H9 (cell line): ENCODE measurements at regions not wholly inside any gene's neighbourhood (a gene's known extent, or its start where the extent isn't known, plus 50 kb on each side); places are given as distances from the start of the nearest gene placed in this dataset.

Experiments
- DNase-seq: peaks from one replicate; pipeline ENCODE4 v3.0.0-alpha.2; 2017
- H2AFZ ChIP-seq: one replicate; pipeline ENCODE4 v1.6.1; 2013; ENCODE audit warnings: mild to moderate bottlenecking, low read length, control low read depth, moderate library complexity
- H2AK5ac ChIP-seq: 2 replicates; pipeline ENCODE4 v1.6.1; 2013; ENCODE audit warnings: low read length, control low read depth, mixed read lengths; ENCODE audit not compliant: insufficient read length
- H2BK120ac ChIP-seq: one replicate; pipeline ENCODE4 v1.6.1; 2013; ENCODE audit warnings: low read depth, mild to moderate bottlenecking, low read length, control low read depth, inconsistent platforms; ENCODE audit not compliant: poor library complexity, severe bottlenecking
- H2BK12ac ChIP-seq: 2 replicates; pipeline ENCODE4 v1.6.1; 2013; ENCODE audit warnings: low read length, control low read depth, mixed read lengths, low read depth; ENCODE audit not compliant: insufficient read length
- H2BK15ac ChIP-seq: 2 replicates; pipeline ENCODE4 v1.6.1; 2013; ENCODE audit warnings: low read depth, low read length, control low read depth
- H2BK20ac ChIP-seq: one replicate; pipeline ENCODE4 v1.6.1; 2013; ENCODE audit warnings: low read depth, mild to moderate bottlenecking, low read length, control low read depth, inconsistent platforms; ENCODE audit not compliant: poor library complexity, severe bottlenecking
- H2BK5ac ChIP-seq: 2 replicates; pipeline ENCODE4 v1.6.1; 2013; ENCODE audit warnings: low read length, control low read depth, mixed read lengths; ENCODE audit not compliant: insufficient read length
- H3K14ac ChIP-seq: 2 replicates; pipeline ENCODE4 v1.6.1; 2013; ENCODE audit warnings: low read length, control low read depth; ENCODE audit not compliant: insufficient read depth
- H3K18ac ChIP-seq: 2 replicates; pipeline ENCODE4 v1.6.1; 2013; ENCODE audit warnings: low read depth, mild to moderate bottlenecking, mixed read lengths, low read length, control low read depth; ENCODE audit not compliant: insufficient read length
- H3K23ac ChIP-seq: 2 replicates; pipeline ENCODE4 v1.6.1; 2013; ENCODE audit warnings: low read length, control low read depth, mixed read lengths, low read depth; ENCODE audit not compliant: insufficient read length
- H3K23me2 ChIP-seq: 2 replicates; pipeline ENCODE4 v1.6.1; 2013; ENCODE audit warnings: low read depth, mild to moderate bottlenecking, mixed read lengths, low read length, control low read depth; ENCODE audit not compliant: insufficient read length, poor library complexity, severe bottlenecking
- H3K27ac ChIP-seq: 2 replicates; pipeline ENCODE4 v1.5.1; 2013; ENCODE audit warnings: low read length, control low read depth, mixed read lengths, low read depth; ENCODE audit not compliant: insufficient read length
- H3K27me3 ChIP-seq: 2 replicates; pipeline ENCODE4 v1.6.1; 2013; ENCODE audit warnings: low read length, control low read depth, inconsistent platforms; ENCODE audit not compliant: insufficient read depth
- H3K4ac ChIP-seq: 2 replicates; pipeline ENCODE4 v1.6.1; 2013; ENCODE audit warnings: low read depth, mild to moderate bottlenecking, control low read depth, inconsistent platforms, low read length, moderate library complexity
- H3K4me1 ChIP-seq: 2 replicates; pipeline ENCODE4 v1.6.1; 2013; ENCODE audit warnings: low read length, control low read depth, inconsistent platforms; ENCODE audit not compliant: insufficient read depth
- H3K4me2 ChIP-seq: 2 replicates; pipeline ENCODE4 v1.6.1; 2013; ENCODE audit warnings: low read length, control low read depth, mixed read lengths; ENCODE audit not compliant: insufficient read length, insufficient read depth
- H3K56ac ChIP-seq: 2 replicates; pipeline ENCODE4 v1.6.1; 2013; ENCODE audit warnings: low read depth, mild to moderate bottlenecking, mixed read lengths, low read length, control low read depth; ENCODE audit not compliant: insufficient read length
- H3K79me1 ChIP-seq: 2 replicates; pipeline ENCODE4 v1.6.1; 2013; ENCODE audit warnings: low read depth, mild to moderate bottlenecking, moderate library complexity, low read length, control low read depth, inconsistent platforms; ENCODE audit not compliant: insufficient read depth, poor library complexity, severe bottlenecking
- H3K79me2 ChIP-seq: 2 replicates; pipeline ENCODE4 v1.6.1; 2013; ENCODE audit warnings: low read length, control low read depth, inconsistent platforms; ENCODE audit not compliant: insufficient read depth
- H3K9ac ChIP-seq: 2 replicates; pipeline ENCODE4 v1.6.1; 2013; ENCODE audit warnings: low read length, control low read depth, mixed read lengths; ENCODE audit not compliant: insufficient read length; ENCODE audit errors: extremely low read depth
- H3K9me3 ChIP-seq: one replicate; pipeline ENCODE4 v1.6.1; 2013; ENCODE audit warnings: low read depth, low read length, inconsistent platforms; ENCODE audit not compliant: control insufficient read depth
- H3T11ph ChIP-seq: one replicate; pipeline ENCODE4 v1.6.1; 2013; ENCODE audit warnings: mild to moderate bottlenecking, low read length, control low read depth, inconsistent platforms
- H4K20me1 ChIP-seq: one replicate; pipeline ENCODE4 v1.6.1; 2013; ENCODE audit not compliant: control insufficient read depth, insufficient read length, insufficient read depth
- H4K5ac ChIP-seq: 2 replicates; pipeline ENCODE4 v1.6.1; 2013; ENCODE audit warnings: low read depth, mild to moderate bottlenecking, mixed read lengths, low read length, control low read depth; ENCODE audit not compliant: insufficient read length
- H4K8ac ChIP-seq: replicated peaks from 2 replicates; pipeline ENCODE4 v1.6.1; 2013; ENCODE audit warnings: low read length, control low read depth, mixed read lengths, low read depth; ENCODE audit not compliant: insufficient read length
- H4K91ac ChIP-seq: 2 replicates; pipeline ENCODE4 v1.6.1; 2013; ENCODE audit warnings: low read depth, mild to moderate bottlenecking, moderate library complexity, mixed read lengths, low read length, control low read depth; ENCODE audit not compliant: insufficient read length
- H3K27ac Mint-ChIP-seq, 3 experiments: 2 replicates in 2 of 3; 3 replicates in 1 of 3; pipeline ENCODE4 v1.8.0; 2020 to 2021; ENCODE audit warnings: mixed read lengths in 3 of 3, mild to moderate bottlenecking in 1 of 3, moderate library complexity in 1 of 3
- H3K27me3 Mint-ChIP-seq: 2 replicates; pipeline ENCODE4 v1.8.0; 2021; ENCODE audit warnings: low read depth, mild to moderate bottlenecking, moderate library complexity, mixed read lengths
- H3K36me3 Mint-ChIP-seq, 3 experiments: 2 replicates in 2 of 3; 3 replicates in 1 of 3; pipeline ENCODE4 v1.8.0; 2020 to 2021; ENCODE audit warnings: low read depth in 3 of 3, mixed read lengths in 3 of 3; ENCODE audit not compliant: insufficient read depth in 1 of 3
- H3K4me1 Mint-ChIP-seq, 2 experiments: 2 replicates each; pipeline ENCODE4 v1.8.0; 2020; ENCODE audit warnings: mixed read lengths in 2 of 2
- H3K4me3 Mint-ChIP-seq, 2 experiments: 2 replicates in 1 of 2; 3 replicates in 1 of 2; pipeline ENCODE4 v1.8.0; 2020 to 2021; ENCODE audit warnings: mild to moderate bottlenecking in 2 of 2, mixed read lengths in 2 of 2, moderate library complexity in 1 of 2
- H3K9me3 Mint-ChIP-seq, 2 experiments: 2 replicates in 1 of 2; 3 replicates in 1 of 2; pipeline ENCODE4 v1.8.0; 2020; ENCODE audit warnings: mild to moderate bottlenecking in 2 of 2, mixed read lengths in 2 of 2, moderate library complexity in 1 of 2
- WGBS: extraction: QIAGEN DNeasy Blood & Tissue Kit; methylation state at CpG from one replicate; pipeline ENCODE4 v1.1.7; 2013; ENCODE audit warnings: missing lambda C conversion rate, low lambda C conversion rate, mixed read lengths; ENCODE audit not compliant: insufficient read length; ENCODE audit errors: extremely low coverage; 5-methylcytosine and 5-hydroxymethylcytosine counted together
- TF ChIP-seq, protein P1 (sequence below): fragments of 200-600 bp; sonication (generic); conservative IDR thresholded peaks from 3 replicates; pipeline ENCODE4 v1.8.0; 2021; ENCODE audit warnings: antibody characterized with exemption, mild to moderate bottlenecking

DNA sequence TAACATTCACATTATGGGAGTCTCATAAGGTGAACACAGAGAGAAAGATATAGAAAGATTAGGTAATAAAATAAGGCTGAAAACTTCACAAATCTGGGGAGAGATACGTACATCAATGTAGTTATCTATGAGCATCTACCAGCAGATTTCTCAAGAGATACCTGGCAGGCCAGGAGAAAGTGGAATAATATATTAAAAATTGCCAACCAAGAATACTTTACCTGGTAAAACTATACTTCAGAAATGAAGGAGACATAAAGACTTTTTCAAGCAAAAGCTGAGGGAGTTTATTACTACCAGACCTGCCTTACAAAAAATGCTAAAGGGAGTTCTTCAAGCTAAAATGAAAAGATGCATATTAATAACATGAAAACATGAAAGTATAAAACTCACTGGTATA, 78.8 kb upstream of the COMTD1 start:
- no peaks in the 10 kb centered on the region for H3K4me1 Mint-ChIP-seq
- H3K27ac Mint-ChIP-seq: no peak overlapping the region
- no peak overlapping the region for H3K9ac ChIP-seq
- no peak overlapping the region for H2BK15ac ChIP-seq
- no peak overlapping the region for H4K5ac ChIP-seq
- no peak overlapping the region for H2BK20ac ChIP-seq
- no peak overlapping the region for H2BK5ac ChIP-seq
- no peak overlapping the region for H2AFZ ChIP-seq
- H2BK12ac ChIP-seq: no peak overlapping the region
- H3K56ac ChIP-seq: no peak overlapping the region
- H4K91ac ChIP-seq: no peak overlapping the region
- H3K27me3 ChIP-seq: no peaks in the 10 kb centered on the region
- H3K23me2 ChIP-seq: no peaks in the 10 kb centered on the region
- TF ChIP-seq, protein P1, sequence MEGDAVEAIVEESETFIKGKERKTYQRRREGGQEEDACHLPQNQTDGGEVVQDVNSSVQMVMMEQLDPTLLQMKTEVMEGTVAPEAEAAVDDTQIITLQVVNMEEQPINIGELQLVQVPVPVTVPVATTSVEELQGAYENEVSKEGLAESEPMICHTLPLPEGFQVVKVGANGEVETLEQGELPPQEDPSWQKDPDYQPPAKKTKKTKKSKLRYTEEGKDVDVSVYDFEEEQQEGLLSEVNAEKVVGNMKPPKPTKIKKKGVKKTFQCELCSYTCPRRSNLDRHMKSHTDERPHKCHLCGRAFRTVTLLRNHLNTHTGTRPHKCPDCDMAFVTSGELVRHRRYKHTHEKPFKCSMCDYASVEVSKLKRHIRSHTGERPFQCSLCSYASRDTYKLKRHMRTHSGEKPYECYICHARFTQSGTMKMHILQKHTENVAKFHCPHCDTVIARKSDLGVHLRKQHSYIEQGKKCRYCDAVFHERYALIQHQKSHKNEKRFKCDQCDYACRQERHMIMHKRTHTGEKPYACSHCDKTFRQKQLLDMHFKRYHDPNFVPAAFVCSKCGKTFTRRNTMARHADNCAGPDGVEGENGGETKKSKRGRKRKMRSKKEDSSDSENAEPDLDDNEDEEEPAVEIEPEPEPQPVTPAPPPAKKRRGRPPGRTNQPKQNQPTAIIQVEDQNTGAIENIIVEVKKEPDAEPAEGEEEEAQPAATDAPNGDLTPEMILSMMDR: no peak
- H2BK120ac ChIP-seq: no peak overlapping the region
- peaks cover 0 to 5% (median 0%) of the 10 kb centered on the region in 3 experiments; a peak in 1 of 7 replicates for H3K36me3 Mint-ChIP-seq
- no peaks in the 10 kb centered on the region for H4K20me1 ChIP-seq
- H3T11ph ChIP-seq: no peak overlapping the region
- no CpG with 5 or more reads among the region's 1 CpG for WGBS
- no peak overlapping the region for H3K4me2 ChIP-seq
- no peaks in the 10 kb centered on the region for H3K9me3 ChIP-seq
- H3K23ac ChIP-seq: no peak overlapping the region
- H2AK5ac ChIP-seq: no peak overlapping the region
- no peaks in the 10 kb centered on the region for H3K79me2 ChIP-seq
- H3K4me3 Mint-ChIP-seq: no peak overlapping the region
- H3K27me3 Mint-ChIP-seq: peaks cover 2% of the 10 kb centered on the region
- no peaks in the 10 kb centered on the region for H3K4me1 ChIP-seq
- peaks cover 24% of the 10 kb centered on the region in 2 experiments for H3K9me3 Mint-ChIP-seq
- DNase-seq: no peak
- no peak overlapping the region for H3K18ac ChIP-seq
- no peak overlapping the region for H3K14ac ChIP-seq
- no peak overlapping the region for H3K27ac ChIP-seq
- H3K79me1 ChIP-seq: no peaks in the 10 kb centered on the region
- no peak overlapping the region for H3K4ac ChIP-seq
- no peak overlapping the region for H4K8ac ChIP-seq
